KMS-11 (cell line): ENCODE measurements at regions not wholly inside any gene's neighbourhood (a gene's known extent, or its start where the extent isn't known, plus 50 kb on each side); places are given as distances from the start of the nearest gene placed in this dataset.

Experiments used
- H2AFZ ChIP-seq: fragments of 200-600 bp; sonication (generic); 2 replicates; pipeline ENCODE4 v1.6.1; 2016; ENCODE audit warnings: antibody characterized with exemption, mixed run types, low read depth
- H3K27ac ChIP-seq: fragments of 200-600 bp; sonication (generic); 2 replicates; pipeline ENCODE4 v1.6.1; 2016; ENCODE audit warnings: mild to moderate bottlenecking, mixed run types
- H3K27me3 ChIP-seq: fragments of 200-600 bp; sonication (generic); 2 replicates; pipeline ENCODE4 v1.6.1; 2017; ENCODE audit warnings: mild to moderate bottlenecking, low read depth, mixed run types, moderate library complexity; ENCODE audit not compliant: insufficient read depth
- H3K36me3 ChIP-seq: fragments of 200-600 bp; sonication (generic); 2 replicates; pipeline ENCODE4 v1.6.1; 2017; ENCODE audit warnings: mild to moderate bottlenecking, mixed run types; ENCODE audit not compliant: insufficient read depth
- H3K4me1 ChIP-seq: fragments of 200-600 bp; sonication (generic); 2 replicates; pipeline ENCODE4 v1.6.1; 2016; ENCODE audit warnings: mild to moderate bottlenecking, low read depth, mixed run types; ENCODE audit not compliant: poor library complexity, severe bottlenecking
- H3K4me2 ChIP-seq: fragments of 200-600 bp; sonication (generic); 2 replicates; pipeline ENCODE4 v1.7.0; 2016; ENCODE audit warnings: mild to moderate bottlenecking, mixed run types
- H3K4me3 ChIP-seq: fragments of 200-600 bp; sonication (generic); IDR thresholded peaks from 2 replicates; pipeline ENCODE4 v1.6.1; 2017; ENCODE audit warnings: low read depth, low read length, mixed read lengths; ENCODE audit not compliant: insufficient read depth
- H3K79me2 ChIP-seq: fragments of 200-600 bp; sonication (generic); 2 replicates; pipeline ENCODE4 v1.6.1; 2016; ENCODE audit warnings: low read depth, mixed run types; ENCODE audit not compliant: insufficient read depth
- H3K9ac ChIP-seq: fragments of 200-600 bp; sonication (generic); 2 replicates; pipeline ENCODE4 v1.6.1; 2016; ENCODE audit warnings: mild to moderate bottlenecking, mixed run types
- H4K20me1 ChIP-seq: fragments of 200-600 bp; sonication (generic); 2 replicates; pipeline ENCODE4 v1.6.1; 2016; ENCODE audit warnings: mild to moderate bottlenecking, mixed run types; ENCODE audit not compliant: insufficient read depth
- CTCF ChIP-seq: fragments of 200-600 bp; sonication (generic); conservative IDR thresholded peaks from 2 replicates; pipeline ENCODE4 v1.6.1; 2017; ENCODE audit warnings: low read depth, mild to moderate bottlenecking, antibody characterized with exemption, low read length, moderate library complexity, mixed read lengths

- no peak overlapping the region for H3K4me2 ChIP-seq
- H3K4me1 ChIP-seq: no peaks in the 10 kb centered on the region
- no peaks in the 10 kb centered on the region for H3K36me3 ChIP-seq
- no peaks in the 10 kb centered on the region for H3K79me2 ChIP-seq
- no peak overlapping the region for H3K27ac ChIP-seq
- TF ChIP-seq CTCF: no peak
- no peak overlapping the region for H3K9ac ChIP-seq
- no peak overlapping the region for H2AFZ ChIP-seq
- H4K20me1 ChIP-seq: no peaks in the 10 kb centered on the region
- no peak overlapping the region for H3K4me3 ChIP-seq
- H3K27me3 ChIP-seq: peaks cover 22% of the 10 kb centered on the region; the same call in 1 of the 2 replicates
Observed at GRCh38 chr17:74041869-74042640, 161.4 kb upstream of the RPL38 start.

- no peak overlapping the region for H3K4me2 ChIP-seq
Observed at GRCh38 chr17:74042744-74043486, 160.6 kb upstream of the RPL38 start.

DNA sequence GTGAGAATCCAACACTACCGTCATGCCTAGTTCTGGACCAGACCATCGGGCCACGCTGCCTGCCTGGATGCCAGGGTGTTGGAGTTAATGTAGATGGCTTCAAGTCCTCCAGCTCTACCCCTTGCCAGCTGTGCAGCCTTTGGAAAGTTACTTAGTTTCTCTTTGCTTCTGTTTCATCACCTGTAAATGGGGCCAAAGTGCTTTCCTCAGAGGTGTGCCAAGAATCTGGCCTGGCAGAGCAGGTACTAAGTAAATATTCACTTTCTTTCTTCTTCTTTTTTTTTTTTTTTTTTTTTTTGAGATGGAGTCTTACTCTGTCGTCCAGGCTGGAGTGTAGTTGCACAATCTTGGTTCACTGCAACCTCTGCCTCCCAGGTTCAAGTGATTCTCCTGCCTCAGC lies 159.5 kb upstream of the RPL38 start:
- no peak overlapping the region for H3K9ac ChIP-seq
- H3K4me2 ChIP-seq: no peak overlapping the region
- H3K36me3 ChIP-seq: no peaks in the 10 kb centered on the region
- H3K27me3 ChIP-seq: peaks cover 25% of the 10 kb centered on the region; the same call in 1 of the 2 replicates
- no peaks in the 10 kb centered on the region for H3K79me2 ChIP-seq
- no peaks in the 10 kb centered on the region for H4K20me1 ChIP-seq
- no peak overlapping the region for H2AFZ ChIP-seq
- no peak overlapping the region for H3K27ac ChIP-seq
- no peaks in the 10 kb centered on the region for H3K4me1 ChIP-seq
- TF ChIP-seq CTCF: no peak
- no peak overlapping the region for H3K4me3 ChIP-seq

More at GRCh38 chr17:74042744-74043486, 160.6 kb upstream of the RPL38 start:
- Histone ChIP-seq H3K9ac (no peak overlapping the region), H3K27ac (no peak overlapping the region), H3K4me3 (no peak overlapping the region), H3K36me3 (no peaks in the 10 kb centered on the region), H3K4me1 (no peaks in the 10 kb centered on the region), H4K20me1 (no peaks in the 10 kb centered on the region), H3K79me2 (no peaks in the 10 kb centered on the region), H2AFZ (no peak overlapping the region), H3K27me3 (peaks cover 20% of the 10 kb centered on the region; the same call in 1 of the 2 replicates)
- TF ChIP-seq CTCF: no peak

- no peaks in the 10 kb centered on the region for H3K4me1 ChIP-seq
- no peaks in the 10 kb centered on the region for H3K36me3 ChIP-seq
- H2AFZ ChIP-seq: no peak overlapping the region
- H3K9ac ChIP-seq: no peak overlapping the region
- no peak overlapping the region for H3K27ac ChIP-seq
- H3K27me3 ChIP-seq: peaks cover 36% of the 10 kb centered on the region
- no peak overlapping the region for H3K4me2 ChIP-seq
- no peaks in the 10 kb centered on the region for H4K20me1 ChIP-seq
- no peaks in the 10 kb centered on the region for H3K79me2 ChIP-seq
- no peak overlapping the region for H3K4me3 ChIP-seq
- TF ChIP-seq CTCF: no peak
Observed at GRCh38 chr17:74045608-74046280, 157.7 kb upstream of the RPL38 start.
